ENCODE measurements at regions not wholly inside any gene's neighbourhood (a gene's known extent, or its start where the extent isn't known, plus 50 kb on each side); places are given as distances from the start of the nearest gene placed in this dataset.
"Not testable (repeated sequence)": the region's sequence is repeated elsewhere in the genome, so short reads cannot be mapped to it uniquely, and the experiment has no call there.

DNA sequence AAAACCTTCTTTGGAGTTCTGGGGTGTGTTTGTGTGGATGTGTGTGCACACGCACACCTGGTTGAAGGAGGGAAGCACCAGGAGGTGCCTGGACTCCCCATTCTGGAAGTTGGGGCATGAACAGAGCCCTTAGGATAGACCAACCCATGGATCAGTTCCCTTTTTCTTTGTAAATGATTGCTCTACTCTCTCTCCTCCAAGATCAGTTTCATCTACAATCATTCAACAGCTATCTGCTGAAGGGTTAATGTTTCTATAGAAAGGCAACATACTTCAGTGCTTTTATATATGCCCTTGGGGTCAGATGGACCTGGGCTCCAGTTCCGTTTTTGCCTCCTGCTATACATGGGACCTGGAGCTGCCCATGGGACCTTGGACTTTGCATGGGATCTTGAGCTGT is 352.1 kb upstream of the CFAP20DC start:
- no peak for DNase-seq

DNA sequence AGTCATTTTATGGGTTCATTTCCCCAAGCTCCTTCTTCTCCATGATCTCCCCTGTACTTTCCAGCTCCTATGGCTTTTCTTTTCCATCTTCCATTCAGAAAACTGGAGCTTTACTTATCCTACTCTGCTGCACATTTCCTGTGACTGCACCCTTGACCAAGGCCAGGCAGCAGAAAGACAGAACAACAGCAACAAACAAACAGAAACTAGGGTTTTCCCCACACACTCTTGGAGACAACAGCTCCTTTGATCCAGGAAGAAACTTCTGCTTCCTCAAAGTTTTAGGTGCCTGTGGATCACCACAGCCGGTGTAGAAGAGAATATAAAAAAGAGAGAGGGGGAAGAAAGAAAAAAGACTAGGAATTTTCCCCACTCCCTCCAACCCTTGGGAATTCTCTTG is 342.3 kb upstream of the CFAP20DC start:
- DNase-seq: no peak

DNA sequence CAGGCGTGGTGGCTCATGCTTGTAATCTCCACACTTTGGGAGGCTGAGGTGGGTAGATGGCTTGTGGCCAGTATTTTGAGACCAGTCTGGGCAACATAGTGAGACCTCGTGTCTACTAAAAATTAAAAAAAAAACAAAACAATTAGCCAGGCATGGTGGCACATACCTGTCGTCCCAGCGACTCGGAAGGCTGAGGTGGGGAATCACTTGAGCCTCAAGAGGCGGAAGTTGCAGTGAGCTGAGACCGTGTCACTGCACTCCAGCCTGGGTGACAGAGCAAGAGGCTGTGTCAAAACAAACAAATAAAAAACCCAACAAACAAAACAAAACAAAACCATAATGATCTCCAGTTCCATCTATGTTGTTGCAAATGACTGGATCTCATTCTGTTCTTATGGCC is 341.3 kb upstream of the CFAP20DC start:
- no peak for DNase-seq

DNA sequence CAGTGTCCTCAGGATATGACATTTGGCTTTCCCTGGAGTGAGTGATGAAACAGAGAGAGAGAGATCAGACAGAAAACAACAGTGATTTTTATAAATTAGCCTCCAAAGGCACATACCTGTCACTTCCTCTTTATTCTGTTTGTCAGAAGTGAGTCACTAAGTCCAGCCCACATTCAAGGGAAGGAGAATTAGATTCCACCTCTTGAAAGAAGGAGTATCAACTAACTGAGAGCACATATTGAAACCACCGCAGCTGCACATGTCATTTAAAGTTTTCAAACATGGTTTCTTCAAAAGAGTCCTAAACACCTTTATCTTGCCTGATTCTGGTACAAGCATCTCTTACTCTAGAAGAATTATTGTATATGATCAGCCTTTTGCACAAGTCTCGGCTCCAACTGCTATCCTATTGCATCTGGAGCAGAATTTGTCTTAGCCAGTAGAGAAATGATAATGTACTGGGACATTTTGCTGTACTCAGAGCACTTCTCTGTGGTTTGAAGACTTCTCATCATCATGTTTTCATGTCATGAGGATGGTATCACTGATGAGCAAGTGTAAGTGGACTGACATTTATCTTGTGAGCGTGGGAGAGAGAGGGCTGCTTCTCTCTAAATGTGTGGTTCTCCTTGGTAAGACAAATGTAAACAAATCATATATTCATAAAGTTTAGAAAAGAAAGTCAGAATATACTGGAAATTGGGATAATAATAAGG is 338.9 kb upstream of the CFAP20DC start:
- DNase-seq: no peak

DNA sequence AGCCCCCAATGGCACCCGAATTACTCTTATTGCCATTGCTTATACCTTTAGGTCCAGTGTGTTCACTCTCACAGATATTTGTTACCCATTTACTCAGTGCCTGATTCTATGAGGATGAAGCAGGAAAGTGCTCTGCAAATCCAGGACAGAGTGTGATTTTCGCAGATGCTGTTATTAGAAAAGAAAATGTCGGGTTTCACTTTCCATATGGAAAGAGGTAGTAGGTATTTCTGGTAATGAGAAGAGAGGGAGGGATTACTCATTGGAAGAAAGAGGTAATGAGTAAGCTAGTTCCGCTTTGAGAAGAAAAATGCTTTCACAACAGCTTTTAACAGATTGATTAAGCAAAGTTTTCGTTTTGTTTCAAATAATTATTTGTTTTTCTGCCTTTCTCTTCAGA is 336.3 kb upstream of the CFAP20DC start:
- DNase-seq: no peak

DNA sequence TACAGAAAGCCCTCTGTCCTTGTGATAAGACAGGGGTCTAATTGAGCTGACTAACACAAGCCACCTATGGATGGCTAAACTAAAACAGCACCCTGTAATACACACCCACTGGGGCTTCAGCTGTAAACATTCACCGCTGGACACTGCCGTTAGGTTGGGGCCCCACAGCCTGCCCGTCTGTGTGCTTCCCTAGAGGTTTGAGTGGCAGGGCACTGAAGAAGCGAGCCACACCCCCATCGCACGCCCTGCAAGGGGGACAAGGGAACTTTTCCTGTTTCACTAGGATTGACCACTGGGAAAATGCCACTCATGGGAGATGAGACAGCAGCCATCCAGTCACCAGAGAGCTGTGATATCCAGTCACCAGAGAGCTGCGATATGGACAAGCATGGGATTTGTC is 335.7 kb upstream of the CFAP20DC start:
- no peak for DNase-seq

DNA sequence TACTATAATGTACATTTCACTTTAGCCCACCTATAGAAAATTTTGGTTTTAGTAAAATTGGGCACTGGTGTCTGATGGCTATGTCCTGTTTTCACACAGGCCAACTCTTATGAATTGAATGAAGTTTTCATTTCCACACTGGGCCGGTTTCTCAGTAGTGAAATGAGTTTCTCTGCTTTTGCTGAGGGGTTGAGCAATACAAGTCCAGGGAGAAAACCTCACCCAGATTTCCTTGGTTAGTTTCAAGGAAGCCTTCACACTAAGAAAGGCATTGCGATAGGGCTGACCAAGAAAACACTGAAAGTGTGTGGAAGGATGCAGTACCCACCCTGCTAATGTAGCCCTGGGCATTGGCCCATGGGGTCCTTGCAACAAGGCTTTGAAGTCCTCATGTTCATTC is 331.5 kb upstream of the CFAP20DC start:
- DNase-seq: no peak

DNA sequence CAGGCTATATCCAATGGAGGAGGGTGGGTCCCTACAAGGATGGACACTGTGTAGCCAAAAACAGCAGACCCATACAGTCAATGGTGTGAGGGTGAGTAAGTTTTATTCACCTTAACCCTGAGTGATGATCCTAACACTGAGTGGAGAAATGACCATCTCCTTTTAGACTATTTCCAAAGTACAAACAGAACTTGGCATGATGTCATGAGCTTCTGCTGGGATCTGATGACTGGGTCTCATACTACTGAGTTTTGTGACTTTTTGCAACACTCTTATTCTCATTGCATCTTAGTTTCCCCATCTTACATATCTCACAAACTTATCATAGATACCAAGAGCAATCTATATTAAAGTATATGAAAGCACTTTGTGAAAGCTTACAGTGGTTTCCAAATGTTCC is 330.3 kb upstream of the CFAP20DC start:
- no peak for DNase-seq

DNA sequence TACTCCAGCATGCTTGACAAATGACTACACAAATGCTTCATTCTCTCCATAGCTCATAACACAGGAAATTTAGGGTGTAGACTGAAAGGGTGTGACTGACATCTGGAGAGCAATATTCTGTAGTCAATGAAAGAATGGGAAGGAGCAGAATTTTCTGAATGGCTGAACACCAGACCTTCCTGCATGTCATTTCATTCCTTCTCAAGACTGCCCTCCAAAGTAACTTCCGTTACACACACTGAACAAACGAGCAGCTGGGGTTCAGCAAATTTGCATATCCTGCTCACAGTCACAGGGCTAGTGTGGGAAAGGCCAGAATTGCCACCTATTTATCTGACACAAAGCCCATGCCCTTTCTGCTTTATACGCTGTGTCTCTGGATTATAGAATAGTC is 325.0 kb upstream of the CFAP20DC start:
- DNase-seq: no peak

DNA sequence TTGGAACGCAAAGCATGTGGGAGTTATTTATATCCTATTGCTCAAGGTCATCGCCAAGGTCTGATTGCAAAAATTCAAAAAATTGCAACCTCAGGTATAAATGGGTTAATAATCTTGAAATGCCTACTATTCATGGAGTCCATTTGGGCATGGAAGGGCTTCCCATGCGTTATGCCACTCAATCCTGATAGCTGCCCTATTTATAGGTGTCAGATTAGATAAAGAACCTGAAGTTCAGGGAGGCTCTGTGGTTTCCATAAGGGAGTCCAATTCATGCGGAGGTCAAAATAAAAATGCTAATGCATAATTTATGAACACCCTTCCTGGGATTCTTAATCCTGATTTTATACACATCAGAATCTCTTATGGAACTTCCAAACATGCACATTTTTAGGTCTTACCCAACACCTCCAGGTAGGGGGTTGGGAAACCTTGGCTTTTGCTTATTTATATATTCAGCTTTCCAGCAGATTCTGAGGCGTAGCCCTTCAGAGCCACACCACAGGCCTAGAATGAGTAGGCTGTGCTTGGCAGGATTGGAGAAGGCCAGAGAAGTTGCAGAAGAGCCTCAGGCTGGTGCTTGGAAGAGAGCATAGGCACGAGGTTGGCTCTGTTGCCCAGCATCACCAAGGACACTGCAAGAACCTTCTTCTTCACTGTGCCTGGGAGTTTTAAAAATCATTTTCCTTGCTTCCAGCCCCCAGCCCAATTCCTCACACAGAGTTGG is 324.4 kb upstream of the CFAP20DC start:
- no peak for DNase-seq

DNA sequence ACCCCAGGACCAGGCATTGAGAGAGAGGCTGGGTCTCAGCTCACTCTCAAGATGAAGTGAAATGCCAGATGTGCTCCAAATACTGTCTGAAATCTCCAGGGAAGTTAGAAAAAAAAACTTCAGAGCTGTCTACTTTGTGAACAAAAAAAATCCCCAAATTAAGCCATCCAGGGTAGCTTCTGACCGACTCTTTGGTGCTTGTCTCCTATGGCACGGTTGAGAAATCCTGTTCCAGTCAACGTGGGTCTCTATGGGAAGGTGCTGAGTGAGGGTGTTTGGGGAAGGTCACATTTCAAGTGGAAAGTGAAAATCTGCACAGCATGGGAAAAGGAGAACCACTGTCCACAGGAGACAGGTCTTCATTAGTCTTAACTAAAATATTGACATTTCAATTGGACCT is 322.5 kb upstream of the CFAP20DC start:
- DNase-seq: no peak

DNA sequence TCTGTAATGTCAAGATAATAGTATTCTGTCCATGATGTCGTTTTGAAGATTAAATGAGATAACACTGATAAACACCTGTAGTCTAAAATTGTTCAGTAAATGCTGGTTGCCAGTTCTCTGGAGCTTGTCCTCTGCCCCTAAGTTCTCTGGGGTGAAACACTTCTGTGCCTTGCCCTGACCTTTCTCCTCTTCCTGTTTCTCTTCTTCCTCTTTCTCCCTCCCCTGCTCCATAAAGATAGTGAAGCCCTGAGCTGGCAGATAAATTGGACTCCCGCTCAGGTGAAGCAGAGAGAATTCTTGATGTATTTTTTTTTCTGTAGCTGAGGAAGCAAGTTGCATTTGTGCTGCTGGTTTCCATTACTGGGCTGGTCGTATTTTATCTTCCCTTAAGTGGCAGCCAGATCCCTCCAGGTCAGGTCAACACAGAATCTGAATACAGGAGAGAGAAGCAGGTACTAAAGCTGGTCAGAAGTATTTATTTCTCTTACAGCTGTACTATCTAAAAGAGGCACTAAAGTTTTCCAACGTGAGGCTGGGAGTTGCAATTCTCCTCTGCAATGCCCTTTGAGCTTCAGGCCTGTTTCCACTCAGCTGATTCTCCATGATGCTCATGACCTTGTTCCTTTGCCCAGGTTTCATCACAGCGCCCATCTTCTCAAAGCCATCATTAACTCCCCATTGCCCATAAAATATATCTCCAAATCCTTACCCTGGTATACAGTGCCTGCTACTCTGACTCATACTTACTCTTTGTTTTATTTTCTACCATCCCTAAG is 319.3 kb upstream of the CFAP20DC start:
- DNase-seq: no peak

DNA sequence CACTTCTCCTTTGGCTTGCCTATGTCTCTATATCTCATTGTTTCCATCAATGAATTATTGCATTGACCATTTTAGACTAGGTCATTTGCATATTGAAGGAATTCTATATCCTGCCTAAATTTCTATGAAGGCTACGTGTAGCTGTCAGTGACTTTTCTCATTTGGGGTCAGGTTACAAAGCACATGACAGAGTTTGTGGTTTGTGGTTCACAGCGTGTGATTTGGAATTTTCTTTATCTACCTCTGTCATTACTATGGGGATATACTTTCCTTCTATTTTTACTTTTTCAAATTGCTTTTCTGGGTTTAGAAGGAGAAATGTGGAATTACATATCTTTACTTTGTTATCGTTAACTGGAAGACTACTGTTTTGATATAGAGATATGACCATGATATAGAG is 317.3 kb upstream of the CFAP20DC start:
- no peak for DNase-seq

DNA sequence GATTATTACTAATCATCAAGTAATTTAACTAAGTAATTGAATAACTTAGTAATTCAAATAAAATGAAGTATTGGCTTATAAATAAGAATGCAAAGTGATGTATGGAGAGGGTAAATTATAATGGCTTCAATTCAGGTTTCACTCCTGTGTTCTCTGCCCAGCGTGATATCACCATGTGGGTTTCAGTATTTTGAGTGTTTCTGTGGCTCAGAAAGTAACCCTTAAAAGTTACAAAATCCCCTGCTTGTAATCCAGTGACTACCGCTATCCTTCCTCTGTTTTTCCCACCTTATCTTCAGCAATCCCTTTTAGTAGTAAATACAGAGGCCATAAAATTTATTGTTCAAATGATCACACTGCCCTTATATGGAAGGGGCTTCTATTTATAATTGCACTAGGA is 316.4 kb upstream of the CFAP20DC start:
- DNase-seq: no peak

DNA sequence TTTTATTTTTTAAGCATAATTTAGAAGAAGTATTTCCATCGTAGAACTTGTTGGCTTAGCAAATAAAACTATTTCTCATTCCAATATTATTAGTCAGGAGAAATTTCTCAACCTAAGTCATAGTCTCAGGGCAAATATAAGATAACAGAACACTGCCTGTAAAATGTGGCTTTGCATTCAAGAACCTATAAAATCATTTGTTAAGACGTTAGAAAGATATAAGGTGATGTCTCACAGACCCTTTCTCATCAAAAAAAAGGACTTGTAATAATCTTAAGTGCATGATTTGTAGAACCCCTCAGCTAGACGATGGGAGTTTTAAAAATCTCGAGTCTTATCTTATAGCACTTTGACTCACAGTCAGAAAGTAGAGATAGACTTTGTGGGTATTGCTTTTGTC is 314.7 kb upstream of the CFAP20DC start:
- DNase-seq: no peak

DNA sequence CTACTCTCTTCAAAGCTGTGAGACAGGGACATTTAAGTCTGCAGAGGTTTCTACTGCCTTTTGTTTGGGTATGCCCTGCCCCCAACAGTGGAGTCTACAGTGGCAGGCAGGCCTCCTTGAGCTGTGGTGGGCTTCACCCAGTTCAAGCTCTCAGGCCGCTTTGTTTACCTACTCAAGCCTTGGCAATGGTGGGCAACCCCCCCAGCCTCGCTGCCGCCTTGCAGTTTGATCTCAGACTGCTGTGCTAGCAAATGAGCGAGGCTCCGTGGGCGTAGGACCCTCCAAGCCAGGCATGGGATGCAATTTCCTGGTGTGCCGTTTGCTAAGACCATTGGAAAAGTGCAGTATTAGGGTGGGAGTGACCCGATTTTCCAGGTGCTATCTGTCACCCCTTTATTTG is 310.5 kb upstream of the CFAP20DC start:
- DNase-seq: not testable (repeated sequence)

DNA sequence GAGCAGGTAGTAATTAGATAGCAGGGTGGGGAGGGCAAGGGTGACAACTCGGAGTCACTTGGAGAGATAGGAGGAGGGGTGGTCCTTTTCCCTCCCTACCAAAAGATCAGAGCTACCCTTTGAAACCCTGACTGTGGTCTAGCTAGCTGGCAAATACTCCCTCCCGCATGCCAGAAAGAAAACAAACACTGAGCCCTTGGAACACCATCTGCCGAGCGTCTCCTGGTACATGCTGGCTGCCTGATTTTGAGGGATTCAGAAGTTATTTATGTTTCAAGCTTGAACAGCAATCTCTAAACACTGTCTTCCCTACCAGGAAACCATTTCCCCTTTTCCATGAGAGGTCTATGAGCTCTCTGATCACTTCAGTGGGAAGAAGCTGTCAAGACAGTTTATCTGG is 291.6 kb upstream of the CFAP20DC start:
- DNase-seq: no peak

DNA sequence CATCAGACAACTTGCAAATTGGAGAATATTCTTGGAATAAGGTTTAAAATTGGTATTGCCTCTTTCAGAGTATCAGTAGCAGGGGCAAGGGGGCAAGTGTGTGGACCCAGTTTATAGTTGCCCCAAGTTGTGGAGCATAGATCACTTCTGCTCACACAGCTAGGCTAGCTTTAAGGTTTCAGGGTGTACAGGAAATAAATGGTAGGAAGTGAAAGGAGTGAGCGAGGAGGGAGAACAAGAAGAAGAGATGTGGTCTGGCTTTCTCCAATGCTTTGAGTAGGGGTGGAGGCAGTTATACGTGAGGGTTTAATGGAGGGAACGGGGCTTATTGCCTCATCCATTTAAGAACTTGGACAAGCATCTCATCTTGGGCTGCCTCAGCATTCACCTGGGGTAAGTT is 290.0 kb upstream of the CFAP20DC start:
- no peak for DNase-seq

DNA sequence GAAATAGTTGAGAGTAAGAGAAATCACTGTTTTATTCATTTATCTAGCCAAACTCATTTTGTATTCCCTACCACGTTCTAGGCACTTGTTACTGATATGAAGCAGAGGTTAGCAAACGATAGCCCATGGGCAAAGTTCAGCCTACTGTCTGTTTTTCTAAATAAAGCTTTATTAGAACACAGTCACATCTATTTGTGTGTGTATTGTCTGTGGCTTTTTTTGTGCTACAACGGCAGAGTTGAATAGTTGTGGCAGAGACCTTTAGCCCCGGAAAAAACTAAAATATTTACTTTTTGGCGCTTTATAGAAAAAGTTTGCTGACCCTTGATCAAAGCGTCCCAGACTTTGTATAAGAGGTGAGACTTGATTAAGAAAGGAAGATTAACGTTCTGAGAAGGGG is 289.1 kb upstream of the CFAP20DC start:
- DNase-seq: no peak

DNA sequence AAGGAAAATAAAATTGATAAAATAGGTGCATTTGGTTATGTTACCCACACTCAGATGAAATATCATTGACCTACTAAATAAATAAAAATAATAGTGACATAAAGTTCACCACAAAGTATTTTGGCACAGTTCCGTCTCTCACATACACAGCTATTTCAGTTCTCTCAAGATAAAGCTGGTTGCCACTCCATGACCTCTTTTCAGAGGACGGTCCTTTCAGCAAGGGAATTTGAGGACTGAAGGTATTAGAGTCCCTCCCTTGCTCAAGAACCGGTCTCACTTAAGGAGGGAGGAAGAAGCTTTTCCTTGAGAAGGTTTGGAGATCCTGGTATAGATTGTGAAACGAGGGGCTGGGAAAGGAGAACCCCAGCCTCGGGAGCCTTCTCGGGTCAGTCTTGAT is 285.5 kb upstream of the CFAP20DC start:
- no peak for DNase-seq

DNA sequence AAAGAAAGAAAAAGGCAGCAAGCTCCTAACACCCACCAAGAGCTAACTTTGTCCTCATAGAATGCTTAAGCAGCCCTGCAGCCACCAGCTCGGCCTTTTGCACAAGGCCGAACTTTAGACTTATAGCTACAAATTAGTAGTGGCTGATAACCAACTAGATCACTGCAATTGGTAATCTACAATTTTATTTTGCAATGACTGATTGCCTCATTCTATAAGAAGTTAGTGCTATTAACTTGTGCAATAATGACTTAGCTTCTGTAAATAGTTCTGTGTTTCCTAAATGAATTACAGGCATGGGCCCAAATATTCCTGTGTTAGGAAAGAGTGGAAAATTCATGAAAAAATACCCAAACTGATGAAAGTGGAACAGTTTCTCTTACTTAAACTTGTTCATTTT is 284.8 kb upstream of the CFAP20DC start:
- no peak for DNase-seq

DNA sequence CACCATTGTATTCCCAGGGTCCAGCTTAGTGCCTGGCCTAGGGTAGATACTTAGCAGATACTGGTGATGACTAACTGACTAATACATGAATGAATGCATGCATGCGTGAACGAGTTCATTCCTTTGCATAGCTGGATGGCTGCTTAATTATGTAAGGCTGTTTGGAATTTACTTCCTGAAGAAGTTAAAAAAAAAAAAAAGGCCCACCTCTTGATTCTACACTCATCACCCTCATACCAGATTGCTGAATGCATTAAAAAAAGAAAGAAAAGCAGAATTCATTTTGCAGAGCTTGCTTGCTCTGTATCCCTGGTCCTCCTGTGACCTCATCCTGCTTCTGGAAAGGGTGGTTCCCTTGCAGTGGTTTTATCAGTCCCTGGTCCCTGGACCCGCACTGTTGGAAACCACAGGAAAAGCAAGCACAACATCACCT is 277.6 kb upstream of the CFAP20DC start:
- DNase-seq: no peak

DNA sequence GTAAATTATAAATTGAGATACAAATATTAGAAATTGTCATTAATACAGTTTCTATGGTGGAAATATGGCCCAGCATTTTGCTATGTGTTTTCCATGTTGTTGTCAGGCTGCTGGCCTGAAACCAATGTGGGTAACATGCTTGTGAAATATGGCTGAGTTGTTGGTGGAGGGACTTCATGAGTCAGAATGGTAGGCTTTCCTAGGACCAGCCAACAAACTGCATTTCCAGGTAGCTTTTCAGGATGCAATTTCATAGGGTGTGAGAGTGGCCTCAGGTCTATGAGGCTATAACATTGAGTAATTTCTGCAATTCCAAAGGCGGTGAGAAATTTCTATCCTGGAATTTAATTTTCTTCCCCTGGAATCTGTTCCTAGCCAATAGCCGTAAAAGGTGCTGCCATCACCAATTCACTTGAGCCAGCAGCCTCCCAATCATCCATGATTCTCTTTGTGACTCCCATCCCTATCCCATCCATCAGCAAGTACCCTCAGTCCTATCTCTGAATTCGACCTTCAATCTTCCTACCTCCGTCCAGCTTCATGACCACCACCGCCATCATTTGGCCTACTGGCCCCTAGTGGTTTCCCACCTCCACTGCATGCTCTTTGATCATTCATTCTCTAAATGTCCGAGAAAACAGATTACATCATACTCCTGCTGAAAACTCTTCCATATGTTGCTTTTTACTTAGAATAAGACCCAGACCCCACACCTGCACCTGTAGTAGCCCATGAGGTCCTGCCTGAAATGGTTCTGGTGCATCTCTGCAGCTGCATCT is 276.6 kb upstream of the CFAP20DC start:
- no peak for DNase-seq

Measured in activated CD4-positive, alpha-beta T cell treated with anti-CD3 and anti-CD28 coated beads, Interleukin-2, amount 50 U/mL, for 4 hours (primary cell).